Endothelial cell (in vitro differentiated cells): ENCODE measurements at regions not wholly inside any gene's neighbourhood (a gene's known extent, or its start where the extent isn't known, plus 50 kb on each side); places are given as distances from the start of the nearest gene placed in this dataset.

Experiments used
- DNase-seq: peaks from one replicate; pipeline ENCODE4 v3.0.0; 2021; ENCODE audit warnings: low spot score
- H3K27ac Mint-ChIP-seq: one replicate; pipeline ENCODE4 v1.8.0; 2021; ENCODE audit warnings: mixed read lengths, inconsistent platforms; ENCODE audit not compliant: unreplicated experiment
- H3K27me3 Mint-ChIP-seq: one replicate; pipeline ENCODE4 v1.8.0; 2021; ENCODE audit warnings: mild to moderate bottlenecking, moderate library complexity, mixed read lengths, inconsistent platforms; ENCODE audit not compliant: unreplicated experiment
- H3K36me3 Mint-ChIP-seq: one replicate; pipeline ENCODE4 v1.8.0; 2021; ENCODE audit warnings: mild to moderate bottlenecking, low read depth, mixed read lengths, inconsistent platforms; ENCODE audit not compliant: unreplicated experiment
- H3K4me1 Mint-ChIP-seq: one replicate; pipeline ENCODE4 v1.8.0; 2021; ENCODE audit warnings: mild to moderate bottlenecking, mixed read lengths, inconsistent platforms; ENCODE audit not compliant: unreplicated experiment
- H3K4me3 Mint-ChIP-seq: one replicate; pipeline ENCODE4 v1.8.0; 2021; ENCODE audit warnings: mild to moderate bottlenecking, mixed read lengths, inconsistent platforms; ENCODE audit not compliant: unreplicated experiment
- H3K9me3 Mint-ChIP-seq: one replicate; pipeline ENCODE4 v1.8.0; 2021; ENCODE audit warnings: mixed read lengths, inconsistent platforms; ENCODE audit not compliant: unreplicated experiment
- CTCF ChIP-seq: fragments of 200-600 bp; sonication (generic); IDR thresholded peaks from one replicate; pipeline ENCODE4 v1.5.0; 2021; ENCODE audit warnings: antibody characterized with exemption; ENCODE audit not compliant: unreplicated experiment

GRCh38 chr2:183227176-183227575 is 102.9 kb downstream of the NUP35 start:
- no peak for DNase-seq
- Mint-ChIP-seq H3K4me3 (no peak overlapping the region), H3K27ac (no peak overlapping the region), H3K36me3 (no peaks in the 10 kb centered on the region), H3K4me1 (peaks cover 3% of the 10 kb centered on the region), H3K9me3 (no peaks in the 10 kb centered on the region), H3K27me3 (no peaks in the 10 kb centered on the region)
- TF ChIP-seq CTCF, result no peak

GRCh38 chr2:183229386-183229785 is 105.1 kb downstream of the NUP35 start:
- Mint-ChIP-seq H3K4me1 (no peaks in the 10 kb centered on the region), H3K27ac (no peak overlapping the region), H3K27me3 (no peaks in the 10 kb centered on the region), H3K9me3 (no peaks in the 10 kb centered on the region), H3K4me3 (no peak overlapping the region), H3K36me3 (no peaks in the 10 kb centered on the region)
- DNase-seq, result no peak
- TF ChIP-seq CTCF, result no peak

GRCh38 chr2:183232161-183232865 is 108.1 kb downstream of the NUP35 start:
- Mint-ChIP-seq H3K4me3 (no peak overlapping the region), H3K27me3 (no peaks in the 10 kb centered on the region), H3K4me1 (no peaks in the 10 kb centered on the region), H3K9me3 (no peaks in the 10 kb centered on the region), H3K27ac (no peak overlapping the region), H3K36me3 (no peaks in the 10 kb centered on the region)
- no peak for DNase-seq
- no peak for TF ChIP-seq CTCF

- Mint-ChIP-seq H3K4me1 (no peaks in the 10 kb centered on the region), H3K4me3 (no peak overlapping the region), H3K27me3 (no peaks in the 10 kb centered on the region), H3K36me3 (no peaks in the 10 kb centered on the region), H3K27ac (no peak overlapping the region), H3K9me3 (no peaks in the 10 kb centered on the region)
- DNase-seq, result no peak
- no peak for TF ChIP-seq CTCF
Observed at GRCh38 chr2:183242937-183243336, 118.7 kb downstream of the NUP35 start.

GRCh38 chr2:183243758-183244157 is 119.5 kb downstream of the NUP35 start:
- no peaks in the 10 kb centered on the region for H3K36me3 Mint-ChIP-seq
- no peaks in the 10 kb centered on the region for H3K4me1 Mint-ChIP-seq
- H3K9me3 Mint-ChIP-seq, result no peaks in the 10 kb centered on the region
- H3K27ac Mint-ChIP-seq, result no peak overlapping the region
- no peak for TF ChIP-seq CTCF
- no peak for DNase-seq
- H3K27me3 Mint-ChIP-seq, result no peaks in the 10 kb centered on the region
- H3K4me3 Mint-ChIP-seq, result no peak overlapping the region
